Mucosa of descending colon (tissue), 3 donors: ENCODE measurements at regions not wholly inside any gene's neighbourhood (a gene's known extent, or its start where the extent isn't known, plus 50 kb on each side); places are given as distances from the start of the nearest gene placed in this dataset.

Experiments used
- ATAC-seq: fragments of 200-7000 bp; cut with Tn5 transposase; one replicate; pipeline ENCODE4 v1.9.1; 2020; ENCODE audit warnings: mild to moderate bottlenecking, moderate library complexity
- DNase-seq, 3 donors: peaks; one replicate each; pipeline ENCODE4 v3.0.0-alpha.2; 2020
- H3K36me3 ChIP-seq: fragments of 200-600 bp; one replicate; pipeline ENCODE4 v1.8.0; 2021; ENCODE audit warnings: low read depth, mild to moderate bottlenecking
- H3K4me1 ChIP-seq: fragments of 200-600 bp; one replicate; pipeline ENCODE4 v1.8.0; 2021; ENCODE audit warnings: low read depth, mild to moderate bottlenecking
- H3K4me3 ChIP-seq: fragments of 200-600 bp; one replicate; pipeline ENCODE4 v1.8.0; 2021; ENCODE audit warnings: mild to moderate bottlenecking
- H3K9me3 ChIP-seq: fragments of 200-600 bp; one replicate; pipeline ENCODE4 v1.8.0; 2021; ENCODE audit warnings: mild to moderate bottlenecking
- intact Hi-C, 2 donors: fragments of 100-400 bp; cut with DNase I in 1 of 2; cut with micrococcal nuclease in 1 of 2; formaldehyde crosslinking; loops; one replicate each; pipeline versions ENCODE4 v1.11.0 to v1.11.1; 2022; cut with DNase I, micrococcal nuclease
- TF ChIP-seq, protein P1 (sequence below): fragments of 200-600 bp; IDR thresholded peaks from one replicate; pipeline ENCODE4 v1.8.0; 2022; ENCODE audit warnings: antibody characterized with exemption, mild to moderate bottlenecking
- donor health status: DM: no; HTN: no; CAD: no; lungs with moderate emphysema.
- donor health status: DM: no; HTN: no; CAD: no.
- donor health status: DM: no; HTN: yes; CAD: no.

DNA sequence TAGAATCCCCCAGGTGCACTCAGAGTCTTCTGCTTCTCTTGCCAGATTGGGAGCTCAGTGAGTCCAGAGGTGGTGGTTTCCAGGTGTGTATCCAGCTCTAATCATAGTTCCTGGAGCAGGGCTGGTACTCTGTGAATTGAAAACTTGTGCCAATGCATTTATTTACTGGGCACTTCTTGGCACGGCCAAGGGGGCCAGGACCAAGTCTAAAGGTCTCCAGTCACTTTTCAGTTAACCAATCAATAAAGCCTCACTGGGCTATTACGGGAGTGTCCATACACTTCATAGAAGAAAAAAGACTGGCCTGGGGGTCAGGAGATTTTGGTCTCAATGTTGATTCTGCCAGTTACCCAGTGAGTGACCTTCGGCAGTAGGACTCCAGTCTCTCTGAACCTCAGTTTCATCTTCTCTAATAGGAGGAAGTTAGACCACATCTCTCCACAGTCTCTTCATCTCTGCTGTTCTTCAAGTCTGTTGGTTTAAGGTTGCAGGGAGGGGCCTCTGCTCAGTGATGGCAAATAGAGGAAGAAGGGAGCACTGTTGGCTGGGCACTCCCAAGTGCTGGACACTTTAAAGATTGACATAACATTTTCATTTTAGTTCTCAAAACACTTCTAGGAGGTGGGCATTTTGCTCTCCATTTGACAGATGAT, 188.5 kb upstream of the E2F8 start:
- Histone ChIP-seq H3K4me3 (no peak overlapping the region), H3K4me1 (no peaks in the 10 kb centered on the region), H3K9me3 (no peaks in the 10 kb centered on the region), H3K36me3 (no peaks in the 10 kb centered on the region)
- intact Hi-C loops = no loop called here
- no peak for ATAC-seq
- TF ChIP-seq, protein P1, sequence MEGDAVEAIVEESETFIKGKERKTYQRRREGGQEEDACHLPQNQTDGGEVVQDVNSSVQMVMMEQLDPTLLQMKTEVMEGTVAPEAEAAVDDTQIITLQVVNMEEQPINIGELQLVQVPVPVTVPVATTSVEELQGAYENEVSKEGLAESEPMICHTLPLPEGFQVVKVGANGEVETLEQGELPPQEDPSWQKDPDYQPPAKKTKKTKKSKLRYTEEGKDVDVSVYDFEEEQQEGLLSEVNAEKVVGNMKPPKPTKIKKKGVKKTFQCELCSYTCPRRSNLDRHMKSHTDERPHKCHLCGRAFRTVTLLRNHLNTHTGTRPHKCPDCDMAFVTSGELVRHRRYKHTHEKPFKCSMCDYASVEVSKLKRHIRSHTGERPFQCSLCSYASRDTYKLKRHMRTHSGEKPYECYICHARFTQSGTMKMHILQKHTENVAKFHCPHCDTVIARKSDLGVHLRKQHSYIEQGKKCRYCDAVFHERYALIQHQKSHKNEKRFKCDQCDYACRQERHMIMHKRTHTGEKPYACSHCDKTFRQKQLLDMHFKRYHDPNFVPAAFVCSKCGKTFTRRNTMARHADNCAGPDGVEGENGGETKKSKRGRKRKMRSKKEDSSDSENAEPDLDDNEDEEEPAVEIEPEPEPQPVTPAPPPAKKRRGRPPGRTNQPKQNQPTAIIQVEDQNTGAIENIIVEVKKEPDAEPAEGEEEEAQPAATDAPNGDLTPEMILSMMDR = no peak
- no peak for DNase-seq

DNA sequence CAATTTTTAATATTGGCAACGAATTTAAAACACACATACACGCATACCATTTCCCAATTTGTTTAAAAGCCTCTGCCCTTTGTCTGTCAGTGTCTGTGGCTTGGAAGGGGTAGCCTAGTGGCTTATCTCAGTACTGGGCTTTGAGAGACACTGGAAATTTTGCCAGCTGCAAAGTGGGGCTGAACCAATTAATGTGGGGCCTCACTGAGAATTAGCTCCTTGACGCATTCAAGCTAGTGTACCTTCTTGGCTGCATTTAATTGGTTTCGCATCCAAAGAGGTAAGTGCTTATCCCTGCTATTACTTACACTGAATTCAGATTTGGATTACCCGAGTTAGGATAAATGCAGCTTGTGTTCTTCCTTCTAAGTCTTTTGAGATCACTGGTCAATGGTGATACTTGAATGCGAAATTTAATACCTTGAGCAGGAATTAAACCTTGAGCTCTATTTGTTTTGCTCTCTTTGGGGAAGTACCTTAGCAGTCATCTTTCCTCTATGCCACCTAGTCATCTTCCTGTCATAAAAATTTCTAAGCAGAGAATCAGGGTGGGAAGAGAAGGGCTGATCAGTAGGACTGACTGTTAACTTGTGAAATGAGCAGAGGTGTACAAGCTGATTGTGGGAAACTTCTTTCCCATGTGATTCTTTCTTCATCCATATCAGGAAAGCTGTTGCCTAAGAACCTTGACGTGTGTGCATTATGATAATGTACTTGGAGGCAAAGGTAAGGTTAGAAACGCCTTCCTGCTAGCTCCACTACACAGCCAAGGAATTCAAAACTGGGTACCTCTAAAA, 187.7 kb upstream of the E2F8 start:
- TF ChIP-seq, protein P1 = no peak
- Histone ChIP-seq H3K36me3 (no peaks in the 10 kb centered on the region), H3K4me1 (no peaks in the 10 kb centered on the region), H3K9me3 (no peaks in the 10 kb centered on the region), H3K4me3 (no peak overlapping the region)
- no peak for DNase-seq
- intact Hi-C loops = no loop called here
- peak; percentile 42 for ATAC-seq

DNA sequence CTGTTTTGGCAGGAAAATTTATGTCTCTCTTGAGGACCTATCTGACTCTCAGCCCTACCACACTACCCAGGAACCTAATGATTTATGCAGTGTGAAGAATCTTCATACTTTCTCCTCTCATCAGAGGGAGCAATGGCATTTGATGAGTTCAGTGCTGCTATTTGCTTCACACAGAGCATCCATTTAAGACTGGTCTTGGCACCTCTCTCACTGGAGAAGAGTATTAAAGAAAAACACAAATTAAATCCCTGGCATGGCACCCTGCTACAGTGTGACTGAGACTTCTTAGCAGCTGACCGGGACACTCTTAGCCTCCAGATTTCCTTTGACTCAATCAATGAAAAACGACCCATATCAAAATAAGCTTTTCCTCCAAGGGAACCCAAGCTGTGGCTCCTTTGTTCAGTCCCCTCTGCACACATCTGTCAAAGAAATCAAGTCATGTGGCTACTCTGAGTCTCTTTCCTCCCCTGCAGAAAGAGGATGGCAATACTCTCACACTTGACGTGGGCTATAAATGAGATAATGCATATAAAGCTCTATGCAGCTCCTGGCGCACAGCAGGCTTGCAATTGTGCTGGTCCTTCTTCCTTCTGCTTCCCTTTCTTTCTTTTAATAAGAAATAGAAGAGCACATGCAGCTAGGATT, 186.1 kb upstream of the E2F8 start:
- no peak for ATAC-seq
- Histone ChIP-seq H3K9me3 (no peaks in the 10 kb centered on the region), H3K4me3 (no peak overlapping the region), H3K4me1 (no peaks in the 10 kb centered on the region), H3K36me3 (no peaks in the 10 kb centered on the region)
- DNase-seq = no peak
- TF ChIP-seq, protein P1 = no peak
- intact Hi-C loops = no loop called here

DNA sequence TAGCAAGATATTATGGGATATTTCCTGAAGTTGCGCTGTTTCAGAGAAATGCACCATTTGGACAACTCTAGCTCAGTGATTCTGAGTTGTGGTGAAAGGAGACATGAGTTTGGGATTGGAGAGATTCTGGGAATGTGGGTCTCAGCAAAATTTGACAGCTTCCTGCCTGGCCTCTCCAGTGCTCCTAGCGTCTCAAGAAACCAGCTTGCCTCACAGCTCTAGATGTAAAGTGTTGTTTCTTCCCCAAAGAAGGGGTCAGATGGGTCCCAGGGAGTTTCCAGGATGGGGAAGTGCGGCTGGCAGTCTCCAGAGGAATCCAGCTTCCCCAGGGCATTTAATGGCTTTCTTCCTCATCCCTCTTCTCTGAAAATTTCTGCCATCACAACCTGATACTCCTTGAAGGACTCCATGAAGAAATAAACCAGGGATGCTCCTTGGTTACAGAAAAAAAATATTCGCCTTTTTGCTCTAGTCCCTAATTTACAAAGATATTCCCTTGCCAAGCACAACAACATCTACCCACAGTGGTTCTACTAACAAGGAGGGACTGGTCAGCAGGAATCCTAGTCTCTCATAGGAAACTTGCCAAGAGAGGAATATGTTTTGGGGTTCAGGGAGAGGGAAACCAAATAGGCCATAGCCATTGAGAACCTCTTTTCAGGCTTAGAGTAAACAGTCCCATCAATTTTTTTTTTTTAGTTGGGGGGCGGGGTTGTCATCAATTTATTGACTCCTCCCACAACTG, 185.4 kb upstream of the E2F8 start:
- intact Hi-C loops = no loop called here
- H3K4me3 ChIP-seq = no peak overlapping the region
- ATAC-seq (no peak), DNase-seq (no peak)
- no peaks in the 10 kb centered on the region for H3K4me1 ChIP-seq
- TF ChIP-seq, protein P1 = no peak
- H3K9me3 ChIP-seq = no peaks in the 10 kb centered on the region
- H3K36me3 ChIP-seq = no peaks in the 10 kb centered on the region

DNA sequence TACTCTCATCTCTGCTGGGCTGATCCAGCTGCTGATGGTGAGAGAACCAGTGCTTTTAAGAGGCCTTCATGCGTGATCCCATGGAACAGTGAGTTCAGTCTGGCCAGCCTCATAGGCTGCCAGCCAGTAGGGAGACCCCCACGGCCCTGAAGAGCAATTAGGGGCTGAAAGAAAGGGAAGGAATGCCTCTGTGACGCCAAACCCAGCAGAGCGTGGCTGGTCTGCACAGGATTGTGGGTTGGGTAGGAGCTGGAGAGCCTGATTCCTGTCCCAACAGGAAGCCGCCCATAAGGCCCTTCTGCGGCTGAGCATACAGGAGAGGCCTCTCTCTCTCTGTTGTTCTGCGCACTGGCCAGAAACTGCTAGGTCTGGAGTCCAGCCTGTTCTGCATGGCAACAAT, 181.5 kb upstream of the E2F8 start:
- Histone ChIP-seq H3K4me1 (no peaks in the 10 kb centered on the region), H3K4me3 (no peak overlapping the region), H3K9me3 (no peaks in the 10 kb centered on the region), H3K36me3 (no peaks in the 10 kb centered on the region)
- intact Hi-C loops = no loop called here
- DNase-seq (no peak), ATAC-seq (no peak)
- TF ChIP-seq, protein P1 = no peak
